Activated T-cell treated with anti-CD3 and anti-CD28 coated beads, Interleukin-2, amount 50 U/mL, for 72 hours (primary cell): ENCODE measurements at regions not wholly inside any gene's neighbourhood (a gene's known extent, or its start where the extent isn't known, plus 50 kb on each side); places are given as distances from the start of the nearest gene placed in this dataset.
A peak's percentile ranks its signal among the peaks of the same experiment; 100 is the strongest.
"Not testable (repeated sequence)": the region's sequence is repeated elsewhere in the genome, so short reads cannot be mapped to it uniquely, and the experiment has no call there.

Experiments used
- ATAC-seq, 2 donors: fragments of 150-1000 bp; cut with Tn5 transposase; replicated peaks in 1 of 2; 2 replicates each; pipeline ENCODE4 v1.10.0; 2021; ENCODE audit warnings: moderate library complexity in 2 of 2, mild to moderate bottlenecking in 1 of 2
- DNase-seq, 2 donors: peaks; one replicate each; pipeline ENCODE4 v3.0.0; 2021 to 2022; ENCODE audit warnings: mixed read lengths in 1 of 2
- H3K27ac Mint-ChIP-seq: one replicate; pipeline ENCODE4 v1.8.0; 2022; ENCODE audit warnings: mild to moderate bottlenecking, moderate library complexity, mixed read lengths
- H3K27me3 Mint-ChIP-seq: one replicate; pipeline ENCODE4 v1.8.0; 2022; ENCODE audit warnings: low read depth, mixed read lengths
- H3K36me3 Mint-ChIP-seq, 2 donors: one replicate each; pipeline ENCODE4 v1.8.0; 2022; ENCODE audit warnings: mixed read lengths in 2 of 2, mild to moderate bottlenecking in 1 of 2; ENCODE audit not compliant: insufficient read depth in 2 of 2
- H3K4me1 Mint-ChIP-seq: one replicate; pipeline ENCODE4 v1.8.0; 2022; ENCODE audit warnings: low read depth, mixed read lengths
- H3K4me3 Mint-ChIP-seq, 2 donors: one replicate each; pipeline ENCODE4 v1.8.0; 2022; ENCODE audit warnings: mild to moderate bottlenecking in 2 of 2, mixed read lengths in 2 of 2, moderate library complexity in 2 of 2
- H3K9me3 Mint-ChIP-seq, 2 donors: one replicate each; pipeline ENCODE4 v1.8.0; 2022; ENCODE audit warnings: mixed read lengths in 2 of 2

GRCh38 chr2:180614776-180615175 is 365.6 kb upstream of the UBE2E3 start:
- Mint-ChIP-seq H3K27me3 (peaks cover 7% of the 10 kb centered on the region), H3K36me3 (no peaks in the 10 kb centered on the region), H3K4me1 (no peaks in the 10 kb centered on the region), H3K27ac (no peak overlapping the region), H3K4me3 (no peak overlapping the region), H3K9me3 (no peaks in the 10 kb centered on the region)
- DNase-seq (no peak), ATAC-seq (no peak)

DNA sequence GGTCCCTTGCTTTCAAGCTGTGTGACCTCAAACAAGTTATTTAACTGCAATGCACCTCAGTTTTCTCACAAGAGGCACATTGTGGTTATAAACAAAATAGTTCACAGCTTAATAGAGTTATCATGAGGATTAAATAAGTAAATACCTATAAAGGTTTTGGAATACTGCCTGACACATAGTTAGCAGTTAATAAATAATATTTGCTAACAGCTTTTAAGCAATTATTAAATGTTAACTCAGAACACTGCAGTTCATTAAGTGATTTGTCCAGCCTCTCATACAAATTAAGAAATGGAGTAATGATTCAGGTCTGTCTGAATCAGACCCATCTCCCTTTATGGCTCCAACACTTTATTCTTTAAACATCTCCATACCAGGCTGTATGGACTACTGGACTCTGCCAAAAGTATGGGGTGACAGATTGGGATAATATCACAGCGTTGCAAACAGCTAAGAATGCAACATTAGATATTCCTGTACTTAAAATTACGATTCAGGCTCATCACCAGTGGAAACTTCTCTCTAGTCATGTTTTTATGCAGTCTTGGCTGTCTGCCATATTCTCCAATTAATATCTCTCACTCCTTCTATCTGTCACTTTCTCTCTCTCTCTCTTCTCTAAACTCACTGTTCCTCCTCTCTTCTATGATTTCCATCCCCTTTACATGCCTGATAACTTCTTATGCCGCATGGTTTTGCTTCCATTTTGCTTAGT is 370.6 kb upstream of the UBE2E3 start:
- no peaks in the 10 kb centered on the region for H3K36me3 Mint-ChIP-seq

GRCh38 chr2:180607514-180608049 is 372.8 kb upstream of the UBE2E3 start:
- H3K27ac Mint-ChIP-seq: no peak overlapping the region
- no peaks in the 10 kb centered on the region for H3K27me3 Mint-ChIP-seq
- H3K4me1 Mint-ChIP-seq: no peaks in the 10 kb centered on the region
- H3K4me3 Mint-ChIP-seq: no peak overlapping the region
- no peaks in the 10 kb centered on the region for H3K36me3 Mint-ChIP-seq
- no peaks in the 10 kb centered on the region for H3K9me3 Mint-ChIP-seq
- DNase-seq (no peak), ATAC-seq (no peak)

More for the DNA sequence above, 370.6 kb upstream of the UBE2E3 start:
- no peak for DNase-seq
- no peak overlapping the region for H3K4me3 Mint-ChIP-seq
- ATAC-seq: no peak
- no peak overlapping the region for H3K27ac Mint-ChIP-seq
- no peaks in the 10 kb centered on the region for H3K27me3 Mint-ChIP-seq
- H3K4me1 Mint-ChIP-seq: no peaks in the 10 kb centered on the region
- H3K9me3 Mint-ChIP-seq: no peaks in the 10 kb centered on the region

GRCh38 chr2:180604077-180604476 is 376.3 kb upstream of the UBE2E3 start:
- no peaks in the 10 kb centered on the region for H3K36me3 Mint-ChIP-seq
- no peaks in the 10 kb centered on the region for H3K4me1 Mint-ChIP-seq
- ATAC-seq (peak in 1 of 2 donors; percentile 60), DNase-seq (no peak)
- H3K9me3 Mint-ChIP-seq: no peaks in the 10 kb centered on the region
- H3K27me3 Mint-ChIP-seq: no peaks in the 10 kb centered on the region
- no peak overlapping the region for H3K27ac Mint-ChIP-seq
- no peak overlapping the region for H3K4me3 Mint-ChIP-seq

DNA sequence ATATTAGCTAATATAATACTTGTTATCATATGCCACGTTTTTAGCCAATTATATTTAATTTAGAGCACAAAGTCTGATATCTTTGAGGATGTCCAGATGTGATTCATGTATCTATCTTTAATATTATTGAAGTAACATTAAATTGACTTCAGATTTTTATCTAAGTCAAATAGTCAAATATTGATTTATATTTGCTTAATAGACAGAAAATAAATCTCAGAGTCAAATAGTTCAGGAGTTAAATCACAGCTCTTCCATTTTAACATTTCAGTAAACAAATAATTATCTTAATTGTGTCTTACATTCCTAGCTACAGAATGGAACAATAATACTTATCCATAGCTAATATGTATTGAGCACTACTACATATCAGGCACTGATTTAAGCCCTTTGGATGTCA is 379.4 kb upstream of the UBE2E3 start:
- no peaks in the 10 kb centered on the region for H3K27me3 Mint-ChIP-seq
- no peak overlapping the region for H3K4me3 Mint-ChIP-seq
- H3K27ac Mint-ChIP-seq: no peak overlapping the region
- DNase-seq: no peak
- H3K9me3 Mint-ChIP-seq: peaks cover 2 to 4% of the 10 kb centered on the region in 2 donors
- H3K36me3 Mint-ChIP-seq: peaks cover 0 to 2% of the 10 kb centered on the region in 2 donors
- no peaks in the 10 kb centered on the region for H3K4me1 Mint-ChIP-seq
- ATAC-seq: no peak

- DNase-seq (no peak), ATAC-seq (no peak)
- Mint-ChIP-seq H3K4me3 (no peak overlapping the region), H3K27ac (no peak overlapping the region), H3K27me3 (no peaks in the 10 kb centered on the region), H3K4me1 (no peaks in the 10 kb centered on the region), H3K9me3 (peaks cover 2 to 4% of the 10 kb centered on the region in 2 donors), H3K36me3 (peaks cover 0 to 3% of the 10 kb centered on the region in 2 donors)
These were observed 380.6 kb upstream of the UBE2E3 start for GRCh38 chr2:180599804-180600203.

GRCh38 chr2:180597179-180597578 is 383.2 kb upstream of the UBE2E3 start:
- H3K4me1 Mint-ChIP-seq: no peaks in the 10 kb centered on the region
- no peak overlapping the region for H3K27ac Mint-ChIP-seq
- no peak for ATAC-seq

DNA sequence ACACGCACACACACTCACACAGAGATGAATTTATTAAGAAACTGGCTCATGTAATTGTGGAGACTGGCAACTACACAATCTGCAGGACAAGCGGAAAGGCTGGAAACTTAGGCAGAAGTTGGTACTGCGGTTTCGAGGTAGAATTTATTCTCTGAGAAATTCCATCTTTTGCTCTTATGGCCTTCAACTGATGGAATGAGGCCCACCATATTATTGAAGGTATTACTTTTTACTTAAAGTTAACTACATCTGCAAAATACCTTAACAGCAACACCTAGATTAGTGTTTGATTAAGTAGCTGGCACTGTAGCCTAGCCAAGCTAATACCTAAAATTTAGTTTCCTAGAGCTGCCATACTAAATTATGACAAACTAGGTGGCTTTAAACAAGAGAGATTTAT is 384.0 kb upstream of the UBE2E3 start:
- Mint-ChIP-seq H3K27me3 (no peaks in the 10 kb centered on the region), H3K4me3 (no peak overlapping the region), H3K9me3 (peaks cover 2 to 4% of the 10 kb centered on the region in 2 donors), H3K27ac (no peak overlapping the region), H3K36me3 (peaks cover 0 to 3% of the 10 kb centered on the region in 2 donors), H3K4me1 (no peaks in the 10 kb centered on the region)
- ATAC-seq (no peak), DNase-seq (no peak)

More at GRCh38 chr2:180597179-180597578, 383.2 kb upstream of the UBE2E3 start:
- no peaks in the 10 kb centered on the region for H3K27me3 Mint-ChIP-seq
- peaks cover 0 to 3% of the 10 kb centered on the region in 2 donors for H3K36me3 Mint-ChIP-seq
- DNase-seq: no peak
- no peak overlapping the region for H3K4me3 Mint-ChIP-seq
- peaks cover 2 to 4% of the 10 kb centered on the region in 2 donors for H3K9me3 Mint-ChIP-seq

- Mint-ChIP-seq H3K4me1 (no peaks in the 10 kb centered on the region), H3K9me3 (peaks cover 9% of the 10 kb centered on the region in 2 donors), H3K27ac (no peak overlapping the region), H3K27me3 (no peaks in the 10 kb centered on the region), H3K4me3 (no peak overlapping the region), H3K36me3 (peaks cover 2 to 6% of the 10 kb centered on the region in 2 donors)
- no peak for DNase-seq
- ATAC-seq: no peak
These were observed 388.5 kb upstream of the UBE2E3 start for GRCh38 chr2:180591947-180592346.

DNA sequence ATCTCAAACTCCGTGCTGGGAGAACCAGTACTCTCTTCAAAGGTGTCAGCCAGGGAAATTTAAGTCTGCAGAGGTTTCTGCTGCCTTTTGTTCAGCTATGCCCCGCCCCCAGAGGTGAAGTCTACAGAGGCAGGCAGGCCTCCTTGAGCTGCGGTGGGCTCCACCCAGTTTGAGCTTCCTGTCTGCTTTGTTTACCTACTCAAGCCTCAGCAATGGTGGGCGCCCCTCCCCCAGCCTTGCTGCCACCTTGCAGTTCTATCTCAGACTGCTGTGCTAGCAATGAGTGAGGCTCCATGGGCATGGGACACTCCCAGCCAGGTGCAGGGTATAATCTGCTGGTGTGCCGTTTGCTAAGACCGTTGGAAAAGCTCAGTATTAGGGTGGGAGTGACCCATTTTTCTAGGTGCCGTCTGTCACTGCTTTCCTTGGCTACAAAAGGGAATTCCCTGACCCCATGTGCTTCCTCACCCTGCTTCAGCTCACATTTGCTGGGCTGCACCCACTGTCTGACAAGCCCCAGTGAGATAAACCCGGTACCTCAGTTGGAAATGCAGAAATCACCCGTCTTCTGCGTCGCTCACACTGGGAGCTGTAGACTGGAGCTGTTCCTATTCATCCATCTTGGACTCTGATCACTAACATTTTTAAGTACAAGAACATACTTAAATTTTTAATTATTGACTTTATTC is 389.2 kb upstream of the UBE2E3 start:
- not testable (repeated sequence) for H3K27ac Mint-ChIP-seq, H3K4me3 Mint-ChIP-seq, ATAC-seq, H3K27me3 Mint-ChIP-seq, H3K36me3 Mint-ChIP-seq, H3K4me1 Mint-ChIP-seq
- DNase-seq: peak in 1 of 2 donors; percentile 1
- peaks cover 8 to 10% of the 10 kb centered on the region in 2 donors for H3K9me3 Mint-ChIP-seq

DNA sequence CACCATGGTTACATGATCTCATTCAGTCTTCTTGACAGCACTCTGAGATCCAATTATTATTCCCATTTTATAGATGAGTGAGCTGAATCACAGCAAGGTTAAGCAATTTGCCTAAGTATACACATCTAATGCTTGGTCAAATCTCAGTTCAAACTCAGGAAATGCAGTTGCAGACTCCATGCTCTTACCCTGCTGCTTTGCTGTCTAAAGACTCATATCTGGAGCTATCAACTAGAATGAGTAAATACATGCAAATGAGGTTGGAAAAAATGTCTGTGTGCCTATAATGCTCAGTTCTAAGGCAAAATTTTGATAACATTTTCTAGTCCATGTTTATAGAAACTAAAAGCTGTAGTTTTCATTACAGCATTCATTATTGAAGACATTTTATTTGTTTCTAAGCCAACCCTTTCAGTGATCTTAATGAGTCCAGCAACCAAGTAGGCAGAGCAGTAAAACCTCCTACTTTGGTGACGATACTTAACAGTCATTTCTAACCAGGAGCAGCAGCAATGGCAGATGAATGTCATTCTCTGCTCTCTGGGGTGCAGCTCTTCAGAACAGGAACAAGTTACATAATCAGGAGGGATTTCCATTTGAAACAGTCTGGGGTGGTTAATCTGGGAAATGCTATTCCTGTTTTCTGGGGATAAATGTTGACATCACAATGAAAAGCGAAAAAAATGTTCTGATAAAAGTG is 396.8 kb upstream of the UBE2E3 start:
- peak in 1 of 2 donors; percentile 65 for ATAC-seq

GRCh38 chr2:180579388-180579787 is 401.0 kb upstream of the UBE2E3 start:
- Mint-ChIP-seq H3K27me3 (peaks cover 18% of the 10 kb centered on the region), H3K4me3 (no peak overlapping the region), H3K27ac (no peak overlapping the region), H3K9me3 (no peaks in the 10 kb centered on the region), H3K4me1 (no peaks in the 10 kb centered on the region), H3K36me3 (no peaks in the 10 kb centered on the region)
- ATAC-seq (no peak), DNase-seq (no peak)

More for the DNA sequence above, 396.8 kb upstream of the UBE2E3 start:
- peaks cover under 1% of the 10 kb centered on the region in 2 donors for H3K36me3 Mint-ChIP-seq
- no peak for DNase-seq
- H3K27ac Mint-ChIP-seq: no peak overlapping the region
- peaks cover 3% of the 10 kb centered on the region in 2 donors for H3K9me3 Mint-ChIP-seq
- no peak overlapping the region for H3K4me3 Mint-ChIP-seq
- no peaks in the 10 kb centered on the region for H3K4me1 Mint-ChIP-seq
- H3K27me3 Mint-ChIP-seq: peaks cover 11% of the 10 kb centered on the region

GRCh38 chr2:180578441-180578840 is 402.0 kb upstream of the UBE2E3 start:
- H3K9me3 Mint-ChIP-seq: no peaks in the 10 kb centered on the region
- H3K27me3 Mint-ChIP-seq: peaks cover 18% of the 10 kb centered on the region
- ATAC-seq (no peak), DNase-seq (no peak)
- H3K4me1 Mint-ChIP-seq: no peaks in the 10 kb centered on the region
- H3K36me3 Mint-ChIP-seq: no peaks in the 10 kb centered on the region
- H3K27ac Mint-ChIP-seq: no peak overlapping the region
- no peak overlapping the region for H3K4me3 Mint-ChIP-seq
